Erythroblast (primary cell): ENCODE measurements at regions not wholly inside any gene's neighbourhood (a gene's known extent, or its start where the extent isn't known, plus 50 kb on each side); places are given as distances from the start of the nearest gene placed in this dataset.

Experiments used
- GATA1 ChIP-seq: IDR thresholded peaks from 2 replicates; pipeline ENCODE4 v1.6.1; 2011; ENCODE audit warnings: low read depth, mild to moderate bottlenecking, control low read depth, low read length, moderate library complexity
- POLR2A ChIP-seq: IDR thresholded peaks from 2 replicates; pipeline ENCODE4 v1.6.1; 2011; ENCODE audit warnings: mild to moderate bottlenecking, low read length

DNA sequence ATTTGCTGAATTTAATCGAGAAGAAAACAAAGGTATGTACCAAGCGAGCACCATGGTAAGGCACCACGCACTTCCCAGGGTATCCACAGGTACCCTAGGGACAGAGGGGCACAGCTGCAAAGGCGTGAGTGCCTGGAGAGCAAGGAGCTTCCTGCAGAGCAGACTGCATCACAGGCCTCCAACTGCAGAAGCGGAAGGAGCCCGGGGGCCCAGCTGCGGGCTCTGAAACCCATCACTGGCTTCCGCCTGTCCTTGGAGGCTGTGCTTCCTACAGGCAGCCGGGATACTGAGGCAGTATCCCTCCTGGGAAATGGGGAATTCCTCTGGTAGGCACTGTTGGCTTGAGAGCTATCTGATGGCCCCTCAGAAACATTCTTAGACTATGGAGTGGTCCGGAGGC lies 217.4 kb upstream of the GMDS start:
- no peak for TF ChIP-seq POLR2A
- no peak for TF ChIP-seq GATA1
